Naive B cell (primary cell): ENCODE measurements at regions not wholly inside any gene's neighbourhood (a gene's known extent, or its start where the extent isn't known, plus 50 kb on each side); places are given as distances from the start of the nearest gene placed in this dataset.

Experiments used
- ATAC-seq, 2 donors: fragments of 150-1000 bp; cut with Tn5 transposase; 2 replicates each; pipeline ENCODE4 v1.10.0; 2021; ENCODE audit warnings: low read depth in 2 of 2, mild to moderate bottlenecking in 2 of 2, moderate library complexity in 2 of 2
- DNase-seq: peaks from one replicate; pipeline ENCODE4 v3.0.0; 2022
- H3K27ac Mint-ChIP-seq, 6 donors: one replicate each; pipeline ENCODE4 v1.8.0; 2020 to 2022; ENCODE audit warnings: mild to moderate bottlenecking in 6 of 6, mixed read lengths in 6 of 6, moderate library complexity in 5 of 6, inconsistent platforms in 2 of 6
- H3K27me3 Mint-ChIP-seq, 3 donors: one replicate each; pipeline ENCODE4 v1.8.0; 2021 to 2022; ENCODE audit warnings: mixed read lengths in 3 of 3, mild to moderate bottlenecking in 1 of 3
- H3K36me3 Mint-ChIP-seq, 2 donors: one replicate each; pipeline ENCODE4 v1.8.0; 2020 to 2022; ENCODE audit warnings: mixed read lengths in 2 of 2, inconsistent platforms in 1 of 2, mild to moderate bottlenecking in 1 of 2
- H3K4me1 Mint-ChIP-seq, 3 donors: one replicate each; pipeline ENCODE4 v1.8.0; 2020 to 2022; ENCODE audit warnings: mixed read lengths in 3 of 3, inconsistent platforms in 1 of 3, mild to moderate bottlenecking in 1 of 3, moderate library complexity in 1 of 3
- H3K4me3 Mint-ChIP-seq, 8 donors: one replicate each; pipeline ENCODE4 v1.8.0; 2020 to 2022; ENCODE audit warnings: mild to moderate bottlenecking in 8 of 8, mixed read lengths in 8 of 8, moderate library complexity in 8 of 8, inconsistent platforms in 2 of 8
- H3K9me3 Mint-ChIP-seq, 7 donors: one replicate each; pipeline ENCODE4 v1.8.0; 2020 to 2022; ENCODE audit warnings: mixed read lengths in 7 of 7, mild to moderate bottlenecking in 5 of 7, inconsistent platforms in 2 of 7, moderate library complexity in 1 of 7

DNA sequence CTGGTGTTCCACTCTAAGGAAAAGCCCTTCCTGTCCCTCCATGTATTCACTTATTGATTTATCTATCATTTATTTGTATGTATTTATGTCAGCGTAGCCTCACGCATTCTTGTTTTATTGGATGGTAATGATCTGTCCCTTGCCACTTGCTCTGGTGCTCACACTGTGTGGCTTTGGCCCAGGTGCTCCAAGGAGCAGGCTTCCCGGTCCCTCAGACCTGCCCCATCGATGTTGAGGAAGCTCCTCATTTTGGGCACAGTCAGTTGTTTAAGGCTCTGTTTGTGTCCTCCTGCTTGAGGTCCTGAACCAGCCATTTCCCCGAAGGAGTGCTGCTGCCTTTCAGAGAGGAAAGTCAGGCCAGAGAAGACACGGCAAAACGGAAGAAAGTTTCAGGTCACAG lies 1485.4 kb downstream of the TBC1D22A start:
- Mint-ChIP-seq H3K27me3 (peaks cover 29 to 61% (median 50%) of the 10 kb centered on the region in 3 donors), H3K36me3 (no peaks in the 10 kb centered on the region), H3K4me3 (no peak overlapping the region), H3K9me3 (no peaks in the 10 kb centered on the region), H3K27ac (peak overlapping the region in 3 of 6 donors; percentile 19 to 49 (median 20)), H3K4me1 (peaks cover 0 to 18% (median 17%) of the 10 kb centered on the region in 3 donors)
- ATAC-seq, result no peak
- no peak for DNase-seq

GRCh38 chr22:48245196-48245485 lies 1482.7 kb downstream of the TBC1D22A start:
- H3K4me1 Mint-ChIP-seq, result peaks cover 5 to 39% (median 12%) of the 10 kb centered on the region in 3 donors
- no peak for ATAC-seq
- H3K9me3 Mint-ChIP-seq, result no peaks in the 10 kb centered on the region
- H3K36me3 Mint-ChIP-seq, result no peaks in the 10 kb centered on the region
- H3K27me3 Mint-ChIP-seq, result peaks cover 17 to 53% (median 32%) of the 10 kb centered on the region in 3 donors
- no peak overlapping the region for H3K4me3 Mint-ChIP-seq
- H3K27ac Mint-ChIP-seq, result peak overlapping the region in 1 of 6 donors; percentile 47
- DNase-seq, result no peak

DNA sequence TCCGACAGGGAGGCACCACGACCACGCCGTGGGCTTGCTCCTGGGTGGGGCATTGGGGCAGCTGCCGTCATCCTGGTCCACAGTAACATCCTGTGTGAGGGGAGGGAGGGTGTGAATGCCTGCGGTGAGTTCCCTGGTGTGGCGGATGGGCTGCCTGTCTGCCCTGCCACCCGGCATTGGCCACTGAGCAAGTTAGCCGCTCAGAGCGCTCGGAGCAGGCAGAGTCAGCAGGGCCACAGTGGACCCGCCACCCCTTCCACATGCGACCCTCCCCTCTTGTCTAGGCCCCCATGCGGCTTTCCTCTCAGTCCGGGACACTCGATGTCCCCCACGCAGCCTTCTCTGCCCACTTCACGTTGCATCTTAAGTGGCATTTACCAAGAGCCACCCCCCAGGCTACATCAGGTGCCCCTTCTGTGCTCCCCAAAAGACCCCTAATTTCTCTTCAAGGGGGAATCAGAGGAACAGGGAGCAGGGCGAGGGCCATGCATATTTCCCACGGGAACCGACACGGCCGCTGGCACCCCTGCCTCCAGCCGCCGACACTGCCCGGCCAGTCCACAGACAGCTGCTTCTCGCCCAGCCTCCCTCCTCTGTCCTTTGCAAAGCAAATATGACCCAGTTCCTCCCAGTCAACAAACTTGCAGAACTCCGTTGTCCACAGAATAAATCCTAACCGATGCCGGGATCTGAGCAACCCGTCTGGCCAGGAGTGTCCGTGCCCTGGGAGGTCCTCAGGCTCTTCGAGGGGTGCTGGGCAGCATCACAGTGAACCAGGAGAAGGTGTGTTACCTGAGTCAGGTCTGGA lies 1482.1 kb downstream of the TBC1D22A start:
- H3K27ac Mint-ChIP-seq, result peak overlapping the region in 1 of 6 donors; percentile 49
- H3K27me3 Mint-ChIP-seq, result peaks cover 17 to 55% (median 30%) of the 10 kb centered on the region in 3 donors
- no peaks in the 10 kb centered on the region for H3K9me3 Mint-ChIP-seq
- no peaks in the 10 kb centered on the region for H3K36me3 Mint-ChIP-seq
- ATAC-seq, result no peak
- DNase-seq, result no peak
- H3K4me1 Mint-ChIP-seq, result peaks cover 5 to 45% (median 15%) of the 10 kb centered on the region in 3 donors
- no peak overlapping the region for H3K4me3 Mint-ChIP-seq

DNA sequence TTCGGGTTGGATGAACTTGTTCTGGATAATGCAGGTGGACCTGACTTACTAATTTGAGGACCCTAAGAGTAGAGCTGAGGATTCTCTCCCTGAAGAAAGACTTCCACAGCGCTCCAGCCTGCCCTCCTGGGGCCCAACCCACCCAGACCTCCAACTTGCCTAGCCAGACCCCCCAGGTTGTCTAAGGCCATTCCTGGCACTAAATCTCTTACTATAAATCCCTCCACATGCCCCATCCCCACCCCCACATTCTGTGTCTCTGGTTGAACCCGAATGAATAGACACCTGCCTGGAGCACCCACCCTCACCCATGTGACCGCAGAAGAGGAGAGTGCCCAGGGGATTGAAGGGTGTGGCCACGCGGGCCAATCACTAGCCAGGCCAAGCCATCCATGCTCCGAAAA lies 1480.0 kb downstream of the TBC1D22A start:
- peaks cover 5 to 53% (median 15%) of the 10 kb centered on the region in 3 donors for H3K4me1 Mint-ChIP-seq
- peak overlapping the region in 2 of 6 donors; percentile 14 to 49 for H3K27ac Mint-ChIP-seq
- peaks cover 15 to 62% (median 19%) of the 10 kb centered on the region in 3 donors for H3K27me3 Mint-ChIP-seq
- H3K4me3 Mint-ChIP-seq, result peak overlapping the region in 2 of 8 donors; percentile 25 to 79
- DNase-seq (no peak), ATAC-seq (no peak)
- no peaks in the 10 kb centered on the region for H3K36me3 Mint-ChIP-seq
- no peaks in the 10 kb centered on the region for H3K9me3 Mint-ChIP-seq

DNA sequence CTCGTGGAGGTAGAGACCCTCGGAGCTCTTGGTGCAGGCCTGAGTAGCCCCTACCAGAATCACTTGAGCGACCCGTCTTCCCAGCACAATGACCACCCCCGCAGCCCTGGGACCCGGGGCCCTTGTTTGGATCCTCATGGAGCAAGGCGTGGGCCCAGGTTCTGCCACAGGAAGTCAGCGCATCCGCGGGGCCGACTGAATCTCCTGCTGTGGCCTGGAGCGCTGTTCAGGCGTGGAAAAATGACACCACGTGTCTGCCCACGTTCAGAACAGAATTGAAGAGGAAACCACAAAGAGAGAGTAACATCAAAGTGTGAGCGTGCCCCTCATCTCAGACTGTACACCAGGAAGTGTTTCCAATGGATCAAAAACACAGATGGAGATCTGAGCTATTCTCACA lies 1479.2 kb downstream of the TBC1D22A start:
- peaks cover 5 to 53% (median 15%) of the 10 kb centered on the region in 3 donors for H3K4me1 Mint-ChIP-seq
- H3K4me3 Mint-ChIP-seq, result peak overlapping the region in 4 of 8 donors; percentile 45 to 79 (median 68)
- peak overlapping the region in 4 of 6 donors; percentile 30 to 89 (median 48) for H3K27ac Mint-ChIP-seq
- peaks cover 12 to 57% (median 14%) of the 10 kb centered on the region in 3 donors for H3K27me3 Mint-ChIP-seq
- DNase-seq (peak; percentile 34), ATAC-seq (peak; percentile 37 to 66)
- no peaks in the 10 kb centered on the region for H3K9me3 Mint-ChIP-seq
- no peaks in the 10 kb centered on the region for H3K36me3 Mint-ChIP-seq

DNA sequence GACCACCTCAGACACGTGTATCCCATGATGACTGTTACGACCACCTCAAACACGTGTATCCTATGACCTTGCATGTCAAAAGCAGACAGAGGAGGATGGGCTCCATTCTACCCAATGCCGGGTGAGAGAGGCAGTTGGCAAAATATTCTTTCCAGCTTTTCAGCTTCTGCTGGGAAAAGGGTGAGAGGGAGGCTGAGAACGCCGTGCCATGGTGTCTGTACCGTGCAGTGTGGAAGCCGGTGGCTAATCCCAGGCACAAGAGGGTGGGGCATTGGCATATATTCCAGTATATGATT lies 1478.4 kb downstream of the TBC1D22A start:
- Mint-ChIP-seq H3K27ac (peak overlapping the region in 1 of 6 donors; percentile 73), H3K27me3 (peaks cover 7 to 52% (median 8%) of the 10 kb centered on the region in 3 donors), H3K4me1 (peaks cover 5 to 49% (median 15%) of the 10 kb centered on the region in 3 donors), H3K36me3 (no peaks in the 10 kb centered on the region), H3K4me3 (peak overlapping the region in 1 of 8 donors; percentile 15), H3K9me3 (no peaks in the 10 kb centered on the region)
- no peak for DNase-seq
- ATAC-seq, result no peak

- H3K27ac Mint-ChIP-seq, result no peak overlapping the region
- peaks cover 5 to 48% (median 15%) of the 10 kb centered on the region in 3 donors for H3K4me1 Mint-ChIP-seq
- H3K9me3 Mint-ChIP-seq, result peaks cover 0 to under 1% (median 0%) of the 10 kb centered on the region in 7 donors
- ATAC-seq (no peak), DNase-seq (no peak)
- H3K27me3 Mint-ChIP-seq, result peaks cover 4 to 55% (median 8%) of the 10 kb centered on the region in 3 donors
- H3K36me3 Mint-ChIP-seq, result no peaks in the 10 kb centered on the region
- no peak overlapping the region for H3K4me3 Mint-ChIP-seq
These were observed 1477.9 kb downstream of the TBC1D22A start for GRCh38 chr22:48240148-48240934.

DNA sequence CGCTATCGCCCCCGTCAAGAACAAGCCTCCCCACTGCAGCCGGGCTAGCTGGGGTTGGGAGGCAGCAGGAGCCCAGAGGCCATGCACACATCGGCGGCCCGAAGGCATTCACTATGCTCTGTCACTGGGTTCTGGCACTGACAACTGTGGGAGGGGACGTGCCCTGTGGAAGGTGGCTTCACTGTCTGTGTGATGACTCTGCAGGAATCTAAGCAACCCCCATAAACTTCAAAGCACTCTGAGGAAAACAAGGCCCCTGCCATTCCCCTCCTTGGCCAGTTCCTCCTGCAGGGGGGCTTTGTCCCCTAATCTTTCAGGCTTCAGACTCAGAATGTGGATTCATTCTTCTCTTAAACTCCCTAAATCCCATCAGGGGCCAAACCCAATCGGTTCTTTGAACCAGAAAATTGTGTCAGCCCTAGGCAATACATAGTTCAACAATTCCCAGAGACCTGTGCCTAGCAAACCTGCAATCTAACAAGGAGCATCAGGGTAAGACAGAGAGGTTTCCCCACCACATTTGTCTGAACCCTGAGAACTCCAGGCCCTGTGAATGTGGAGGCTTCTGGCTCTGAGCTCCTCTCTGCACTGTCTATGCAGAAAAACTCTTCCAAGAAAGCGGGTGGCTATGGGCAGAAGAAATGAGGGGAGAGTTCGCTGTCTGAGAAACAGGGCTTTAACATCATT lies 1477.2 kb downstream of the TBC1D22A start:
- H3K27ac Mint-ChIP-seq, result peak overlapping the region in 1 of 6 donors; percentile 63
- H3K4me3 Mint-ChIP-seq, result no peak overlapping the region

GRCh38 chr22:48238966-48239365 lies 1476.5 kb downstream of the TBC1D22A start:
- Mint-ChIP-seq H3K27me3 (peaks cover 5 to 49% (median 5%) of the 10 kb centered on the region in 3 donors), H3K4me3 (no peak overlapping the region), H3K27ac (no peak overlapping the region), H3K4me1 (peaks cover 5 to 41% (median 11%) of the 10 kb centered on the region in 3 donors), H3K36me3 (peaks cover under 1 to 2% of the 10 kb centered on the region in 2 donors), H3K9me3 (peaks cover 0 to 11% (median 3%) of the 10 kb centered on the region in 7 donors)
- DNase-seq (no peak), ATAC-seq (no peak)

More for the DNA sequence above, 1477.2 kb downstream of the TBC1D22A start:
- peaks cover 2 to 53% (median 8%) of the 10 kb centered on the region in 3 donors for H3K27me3 Mint-ChIP-seq
- H3K9me3 Mint-ChIP-seq, result peaks cover 0 to 6% (median 1%) of the 10 kb centered on the region in 7 donors
- peaks cover 5 to 41% (median 11%) of the 10 kb centered on the region in 3 donors for H3K4me1 Mint-ChIP-seq
- no peak for DNase-seq
- H3K36me3 Mint-ChIP-seq, result no peaks in the 10 kb centered on the region
- no peak for ATAC-seq

- Mint-ChIP-seq H3K27ac (peak overlapping the region in 1 of 6 donors; percentile 33), H3K36me3 (peaks cover 4 to 8% of the 10 kb centered on the region in 2 donors), H3K27me3 (peaks cover 0 to 44% (median 7%) of the 10 kb centered on the region in 3 donors), H3K9me3 (peaks cover 0 to 15% (median 7%) of the 10 kb centered on the region in 7 donors), H3K4me1 (peaks cover 5 to 39% (median 7%) of the 10 kb centered on the region in 3 donors), H3K4me3 (peak overlapping the region in 1 of 8 donors; percentile 42)
- ATAC-seq, result no peak
- no peak for DNase-seq
These were observed 1476.0 kb downstream of the TBC1D22A start for GRCh38 chr22:48238284-48238915.

DNA sequence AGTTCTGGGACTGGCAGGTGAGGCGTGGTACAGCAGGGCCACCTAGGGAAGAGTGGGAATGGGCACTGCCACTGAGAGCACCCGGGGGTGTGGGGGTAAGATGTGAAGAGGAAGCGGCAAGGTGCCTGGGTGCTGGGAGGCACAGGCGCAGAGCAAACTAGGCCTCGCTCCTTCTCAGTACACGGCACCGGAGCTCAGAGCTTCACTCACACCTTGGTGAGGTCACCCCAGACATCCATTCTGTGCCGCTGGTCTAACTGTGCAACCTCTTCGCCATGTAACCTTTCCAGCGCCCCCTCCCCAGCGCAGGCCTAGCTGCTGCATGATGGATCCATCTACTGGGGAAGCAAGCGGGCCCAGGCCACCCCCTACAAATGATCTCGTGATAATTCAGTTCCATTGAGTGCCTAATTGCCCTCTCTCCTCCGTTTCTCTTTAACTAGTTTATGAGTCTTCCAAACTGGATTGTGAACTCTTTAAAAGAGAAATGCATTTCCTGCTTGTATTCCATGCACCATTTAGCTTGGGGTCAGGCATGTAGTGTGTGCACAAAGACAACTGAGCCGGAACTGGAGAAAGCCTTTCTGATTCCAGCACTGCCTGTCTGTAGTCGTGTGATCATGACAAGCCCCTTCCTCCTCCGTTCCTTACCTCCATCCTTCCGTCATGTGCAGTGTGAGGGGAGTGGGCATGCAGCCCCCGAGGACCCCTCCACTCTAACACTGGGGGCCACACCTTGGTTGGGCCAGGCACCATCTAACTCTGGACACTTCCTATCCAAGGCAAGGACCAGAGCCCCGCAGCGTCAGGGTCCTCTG lies 1475.2 kb downstream of the TBC1D22A start:
- Mint-ChIP-seq H3K27me3 (peaks cover 0 to 44% (median 7%) of the 10 kb centered on the region in 3 donors), H3K27ac (no peak overlapping the region), H3K36me3 (peaks cover 6 to 13% of the 10 kb centered on the region in 2 donors), H3K9me3 (peaks cover 2 to 23% (median 11%) of the 10 kb centered on the region in 7 donors), H3K4me1 (peaks cover 5 to 33% (median 7%) of the 10 kb centered on the region in 3 donors), H3K4me3 (no peak overlapping the region)
- DNase-seq (no peak), ATAC-seq (no peak)

DNA sequence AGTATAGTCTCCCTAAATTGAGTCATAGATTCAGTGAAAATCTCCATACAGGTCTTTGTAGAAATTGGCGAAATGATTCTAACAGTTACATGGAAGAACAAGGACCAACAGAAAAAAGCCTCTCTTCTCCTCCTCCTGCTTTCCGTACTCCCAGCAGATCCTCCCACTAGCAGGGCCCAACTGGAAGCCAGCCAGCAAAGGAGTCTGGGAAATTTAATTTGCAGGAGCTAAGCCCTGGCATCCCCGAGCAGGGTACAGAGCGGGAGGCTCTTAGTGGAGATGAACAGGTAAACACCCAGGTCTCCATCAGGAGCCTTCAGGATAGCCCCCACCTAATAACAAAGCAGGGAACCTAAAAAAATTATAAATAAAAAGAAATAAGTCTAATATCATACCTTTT lies 1473.8 kb downstream of the TBC1D22A start:
- peaks cover 10 to 34% (median 20%) of the 10 kb centered on the region in 7 donors for H3K9me3 Mint-ChIP-seq
- ATAC-seq (no peak), DNase-seq (no peak)
- H3K36me3 Mint-ChIP-seq, result peaks cover 16 to 23% of the 10 kb centered on the region in 2 donors
- H3K4me1 Mint-ChIP-seq, result peaks cover 0 to 20% (median 3%) of the 10 kb centered on the region in 3 donors
- H3K27ac Mint-ChIP-seq, result no peak overlapping the region
- H3K27me3 Mint-ChIP-seq, result peaks cover 0 to 44% (median 7%) of the 10 kb centered on the region in 3 donors
- no peak overlapping the region for H3K4me3 Mint-ChIP-seq
